Spleen (tissue), 11 donors: ENCODE measurements at regions not wholly inside any gene's neighbourhood (a gene's known extent, or its start where the extent isn't known, plus 50 kb on each side); places are given as distances from the start of the nearest gene placed in this dataset.

Source experiments
- DNase-seq: peaks from one replicate; pipeline ENCODE4 v3.0.0-alpha.2; 2020
- H3K27ac ChIP-seq, 8 donors: fragments of 200-600 bp; sonication (generic) in 7 of 8; 1 replicate in 4 of 8; 2 replicates in 4 of 8; pipeline versions ENCODE4 v1.5.0 to v1.8.0; 2016 to 2021; ENCODE audit warnings: inconsistent platforms in 4 of 8, mild to moderate bottlenecking in 4 of 8, moderate library complexity in 1 of 8
- H3K27me3 ChIP-seq, 7 donors: fragments of 200-600 bp; sonication (generic) in 6 of 7; replicated peaks in 1 of 7; 1 replicate in 4 of 7; 2 replicates in 3 of 7; pipeline versions ENCODE4 v1.5.0 to v1.8.0; 2016 to 2021; ENCODE audit warnings: inconsistent platforms in 3 of 7, mild to moderate bottlenecking in 1 of 7
- H3K36me3 ChIP-seq, 6 donors: fragments of 200-600 bp; sonication (generic) in 5 of 6; 1 replicate in 4 of 6; 2 replicates in 2 of 6; pipeline versions ENCODE4 v1.5.0 to v1.8.0; 2016 to 2021; ENCODE audit warnings: inconsistent platforms in 2 of 6
- H3K4me1 ChIP-seq, 6 donors: fragments of 200-600 bp; sonication (generic) in 5 of 6; 1 replicate in 3 of 6; 2 replicates in 3 of 6; pipeline versions ENCODE4 v1.5.0 to v1.8.0; 2016 to 2021; ENCODE audit warnings: inconsistent platforms in 3 of 6
- H3K4me3 ChIP-seq, 8 donors: fragments of 200-600 bp; sonication (generic) in 7 of 8; 1 replicate in 4 of 8; 2 replicates in 4 of 8; pipeline versions ENCODE4 v1.5.0 to v1.8.0; 2016 to 2021; ENCODE audit warnings: inconsistent platforms in 4 of 8, mild to moderate bottlenecking in 4 of 8, moderate library complexity in 2 of 8
- H3K9me3 ChIP-seq, 8 donors: fragments of 200-600 bp; sonication (generic) in 7 of 8; 1 replicate in 4 of 8; 2 replicates in 4 of 8; pipeline versions ENCODE4 v1.5.0 to v1.8.0; 2016 to 2021; ENCODE audit warnings: inconsistent platforms in 4 of 8
- POLR2A ChIP-seq, 3 donors: fragments of 450-650 bp; IDR thresholded peaks; one replicate each; pipeline ENCODE4 v1.5.1; 2017; ENCODE audit warnings: antibody characterized with exemption in 3 of 3, mild to moderate bottlenecking in 1 of 3
- POLR2AphosphoS5 ChIP-seq, 3 donors: sonication (generic); formaldehyde crosslinking; IDR thresholded peaks; one replicate each; pipeline ENCODE4 v1.5.1; 2017; ENCODE audit warnings: antibody characterized with exemption in 3 of 3
- WGBS, 5 donors: extraction: QIAGEN DNeasy Blood & Tissue Kit in 3 of 5; methylation state at CpG; one replicate each; pipeline versions ENCODE4 v1.1.5 to v1.1.7; 2013 to 2018; 5-methylcytosine and 5-hydroxymethylcytosine counted together
- intact Hi-C: fragments of 100-400 bp; cut with DNase I; formaldehyde crosslinking; loops from one replicate; pipeline ENCODE4 v1.15.0; 2023; ENCODE audit warnings: low total_unique reads
- TF ChIP-seq, protein P1 (sequence below), 11 experiments: fragments of 200-600 bp in 7 of 11; fragments of 450-650 bp in 4 of 11; sonication (generic) in 4 of 11; IDR thresholded peaks in 8 of 11; conservative IDR thresholded peaks in 3 of 11; 1 replicate in 7 of 11; 2 replicates in 4 of 11; pipeline versions ENCODE4 v1.4.0 to v1.8.0; 2016 to 2021; ENCODE audit warnings: antibody characterized with exemption in 11 of 11, inconsistent platforms in 4 of 11, mild to moderate bottlenecking in 1 of 11
- donor health status: healthy with polysubstance abuse.
- donor health status: DM: no; HTN: no; CAD: no; lungs with moderate emphysema.
- donor health status: DM: no; HTN: no; CAD: no.
- donor health status: Bipolar disorder and iron deficiency.
- donor health status: healthy.
- donor health status: DM: no; HTN: no; CAD: no.
- donor health status: DM: yes; HTN: yes; CAD: no.

DNA sequence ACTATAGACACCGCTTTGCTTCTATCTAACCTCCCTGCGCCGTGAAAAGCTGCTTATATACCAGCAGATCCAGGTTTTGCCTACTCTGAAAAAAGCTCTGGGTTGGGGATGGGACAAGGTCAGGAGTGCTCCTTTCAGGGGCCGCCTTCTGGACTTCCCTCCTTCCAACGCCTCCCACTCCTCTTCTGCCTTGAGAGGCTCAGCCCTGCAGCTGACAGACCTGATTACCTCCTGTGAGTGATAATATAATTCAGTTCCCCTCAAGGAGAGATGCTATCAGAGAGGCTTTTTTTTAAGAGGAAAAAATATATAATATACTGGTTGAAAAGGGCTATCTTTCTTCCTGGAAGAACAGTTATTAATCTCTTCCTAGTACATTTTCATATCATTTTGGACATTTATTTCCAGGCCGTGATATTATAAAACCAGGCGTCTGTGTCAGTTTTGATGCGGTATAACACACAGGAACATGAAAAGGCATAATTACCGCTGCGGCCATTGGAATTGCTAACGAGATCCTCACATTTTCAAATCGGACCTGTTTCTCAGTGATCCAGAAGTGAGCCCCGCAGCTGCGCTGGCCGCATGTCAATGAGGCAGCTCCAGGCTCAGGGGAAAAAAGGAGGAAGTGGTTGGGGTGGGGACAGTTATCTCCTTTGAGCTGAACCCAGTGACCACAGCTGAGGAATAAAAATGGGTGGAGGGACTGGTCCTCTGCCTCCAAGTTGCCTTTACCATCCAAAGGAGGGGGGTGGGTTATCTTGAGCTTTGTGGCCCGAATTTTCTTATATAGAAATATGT is 457.1 kb downstream of the TYW1 start:
- DNase-seq, result no peak
- TF ChIP-seq POLR2AphosphoS5 (IDR thresholded peaks at IDR 0.05) (no peak), POLR2A (IDR thresholded peaks at IDR 0.05) (no peak)
- TF ChIP-seq, protein P1, sequence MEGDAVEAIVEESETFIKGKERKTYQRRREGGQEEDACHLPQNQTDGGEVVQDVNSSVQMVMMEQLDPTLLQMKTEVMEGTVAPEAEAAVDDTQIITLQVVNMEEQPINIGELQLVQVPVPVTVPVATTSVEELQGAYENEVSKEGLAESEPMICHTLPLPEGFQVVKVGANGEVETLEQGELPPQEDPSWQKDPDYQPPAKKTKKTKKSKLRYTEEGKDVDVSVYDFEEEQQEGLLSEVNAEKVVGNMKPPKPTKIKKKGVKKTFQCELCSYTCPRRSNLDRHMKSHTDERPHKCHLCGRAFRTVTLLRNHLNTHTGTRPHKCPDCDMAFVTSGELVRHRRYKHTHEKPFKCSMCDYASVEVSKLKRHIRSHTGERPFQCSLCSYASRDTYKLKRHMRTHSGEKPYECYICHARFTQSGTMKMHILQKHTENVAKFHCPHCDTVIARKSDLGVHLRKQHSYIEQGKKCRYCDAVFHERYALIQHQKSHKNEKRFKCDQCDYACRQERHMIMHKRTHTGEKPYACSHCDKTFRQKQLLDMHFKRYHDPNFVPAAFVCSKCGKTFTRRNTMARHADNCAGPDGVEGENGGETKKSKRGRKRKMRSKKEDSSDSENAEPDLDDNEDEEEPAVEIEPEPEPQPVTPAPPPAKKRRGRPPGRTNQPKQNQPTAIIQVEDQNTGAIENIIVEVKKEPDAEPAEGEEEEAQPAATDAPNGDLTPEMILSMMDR (IDR thresholded peaks at IDR 0.05 in 8 of 11, conservative IDR thresholded peaks at IDR 0.05 in 3 of 11), result no peak
- Histone ChIP-seq H3K36me3 (no peaks in the 10 kb centered on the region), H3K27ac (no peak overlapping the region), H3K4me1 (no peaks in the 10 kb centered on the region), H3K27me3 (peaks cover 0 to 35% (median 0%) of the 10 kb centered on the region in 7 donors), H3K9me3 (no peaks in the 10 kb centered on the region), H3K4me3 (no peak overlapping the region)
- 50 to 59% (median 51%) methylated on average over 16 of the region's 16 CpGs for WGBS, 5 donors
- intact Hi-C loops, result no loop called here

DNA sequence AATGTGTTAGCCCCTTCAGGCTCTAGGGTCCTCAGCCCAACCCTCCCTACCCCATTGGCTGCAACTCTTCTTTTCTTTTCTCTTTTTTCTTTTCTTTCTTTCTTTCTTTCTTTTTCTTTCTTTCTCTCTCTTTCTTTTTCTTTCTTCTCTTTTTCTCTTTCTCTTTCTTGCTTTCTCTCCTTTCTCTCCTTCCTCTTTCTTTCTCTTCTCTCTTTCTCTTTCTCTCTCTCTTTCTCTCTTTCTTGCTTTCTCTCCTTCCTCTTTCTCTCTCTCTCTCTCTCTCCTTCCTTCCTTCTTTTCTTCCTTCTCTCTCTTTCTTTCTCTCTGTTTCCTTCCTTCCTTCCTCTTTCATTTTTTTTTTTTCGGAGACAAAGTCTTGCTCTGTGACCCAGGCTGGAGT is 458.9 kb downstream of the TYW1 start:
- no peak overlapping the region for H3K4me3 ChIP-seq
- TF ChIP-seq POLR2AphosphoS5 (IDR thresholded peaks at IDR 0.05) (no peak), POLR2A (IDR thresholded peaks at IDR 0.05) (no peak)
- TF ChIP-seq, protein P1 (IDR thresholded peaks at IDR 0.05 in 8 of 11, conservative IDR thresholded peaks at IDR 0.05 in 3 of 11), result no peak
- intact Hi-C loops, result no loop called here

DNA sequence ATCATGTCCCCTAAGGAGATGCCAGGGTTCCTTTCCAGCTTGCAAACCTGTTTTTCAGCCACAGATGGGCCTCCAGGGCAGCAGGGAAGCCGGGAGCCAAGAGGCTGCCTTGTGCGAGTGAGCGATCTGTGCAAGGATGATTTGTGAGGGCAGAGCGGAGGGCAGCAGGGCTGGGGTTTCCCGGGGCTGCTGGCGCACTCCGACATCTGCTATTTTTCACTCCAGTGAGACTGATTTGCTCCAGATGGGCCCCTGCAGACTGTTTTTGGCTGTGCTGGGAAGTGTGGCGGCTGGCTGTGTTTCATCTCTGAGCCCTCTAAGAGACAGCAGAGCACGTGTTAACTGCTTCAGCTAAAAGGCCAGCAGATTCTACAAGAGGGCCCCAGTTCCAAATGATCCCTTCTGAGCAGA is 466.2 kb downstream of the TYW1 start:
- Histone ChIP-seq H3K27ac (no peak overlapping the region), H3K36me3 (no peaks in the 10 kb centered on the region), H3K9me3 (peaks cover 0 to 25% (median 14%) of the 10 kb centered on the region in 8 donors), H3K4me3 (no peak overlapping the region), H3K27me3 (peaks cover 0 to 45% (median 0%) of the 10 kb centered on the region in 7 donors), H3K4me1 (no peaks in the 10 kb centered on the region)
- WGBS, 5 donors, result 19 to 36% (median 27%) methylated on average over 7 to 9 of the region's 9 CpGs
- TF ChIP-seq, protein P1 (IDR thresholded peaks at IDR 0.05 in 8 of 11, conservative IDR thresholded peaks at IDR 0.05 in 3 of 11), result no peak
- TF ChIP-seq POLR2A (IDR thresholded peaks at IDR 0.05), result no peak
- peak; percentile 25 to 39 (median 27) for TF ChIP-seq POLR2AphosphoS5 (IDR thresholded peaks at IDR 0.05)
- no peak for DNase-seq
- intact Hi-C loops, result no loop called here

More for the DNA sequence above, 458.9 kb downstream of the TYW1 start:
- 51 to 72% (median 58%) methylated on average over 1 of the region's 1 CpG for WGBS, 5 donors
- Histone ChIP-seq H3K27me3 (peaks cover 0 to 50% (median 0%) of the 10 kb centered on the region in 7 donors), H3K27ac (no peak overlapping the region), H3K36me3 (no peaks in the 10 kb centered on the region), H3K9me3 (no peaks in the 10 kb centered on the region), H3K4me1 (no peaks in the 10 kb centered on the region)
- no peak for DNase-seq

DNA sequence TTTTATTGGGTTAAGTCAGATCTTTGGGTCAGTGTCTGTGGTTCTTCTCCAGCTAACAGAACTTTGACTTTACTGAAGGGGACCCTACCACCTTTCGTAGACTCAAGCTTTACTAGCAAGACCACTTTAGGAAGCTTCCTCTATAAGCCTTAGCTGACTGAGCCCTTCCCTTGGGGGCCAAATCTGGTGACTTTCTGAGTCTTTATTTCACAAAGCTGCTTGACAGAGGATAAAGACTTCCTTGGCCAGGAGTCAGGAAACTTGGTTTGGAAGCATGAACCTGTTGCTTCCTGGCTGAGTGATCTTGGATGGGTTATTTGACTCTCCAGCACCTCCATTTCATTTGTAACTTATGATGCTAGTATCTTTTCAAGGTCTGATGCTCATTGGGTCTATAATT is 466.7 kb downstream of the TYW1 start:
- Histone ChIP-seq H3K9me3 (peaks cover 0 to 30% (median 15%) of the 10 kb centered on the region in 8 donors), H3K36me3 (no peaks in the 10 kb centered on the region), H3K27me3 (peaks cover 0 to 40% (median 0%) of the 10 kb centered on the region in 7 donors), H3K4me3 (no peak overlapping the region), H3K4me1 (no peaks in the 10 kb centered on the region), H3K27ac (no peak overlapping the region)
- intact Hi-C loops, result no loop called here
- no peak for TF ChIP-seq POLR2A (IDR thresholded peaks at IDR 0.05)
- TF ChIP-seq, protein P1 (IDR thresholded peaks at IDR 0.05 in 8 of 11, conservative IDR thresholded peaks at IDR 0.05 in 3 of 11), result no peak
- no peak for TF ChIP-seq POLR2AphosphoS5 (IDR thresholded peaks at IDR 0.05)
- WGBS, 5 donors, result 65 to 100% (median 94%) methylated on average over 1 of the region's 1 CpG
- no peak for DNase-seq
